GM12892 (cell line): ENCODE measurements at regions not wholly inside any gene's neighbourhood (a gene's known extent, or its start where the extent isn't known, plus 50 kb on each side); places are given as distances from the start of the nearest gene placed in this dataset.

ENCODE experiments used
- POLR2A ChIP-seq: IDR thresholded peaks from 2 replicates; pipeline ENCODE4 v1.6.1; 2011; ENCODE audit warnings: low read depth, low read length, control low read depth
- POLR2AphosphoS5 ChIP-seq: IDR thresholded peaks from 2 replicates; pipeline ENCODE4 v1.6.1; 2011; ENCODE audit warnings: low read depth, low read length, control low read depth

DNA sequence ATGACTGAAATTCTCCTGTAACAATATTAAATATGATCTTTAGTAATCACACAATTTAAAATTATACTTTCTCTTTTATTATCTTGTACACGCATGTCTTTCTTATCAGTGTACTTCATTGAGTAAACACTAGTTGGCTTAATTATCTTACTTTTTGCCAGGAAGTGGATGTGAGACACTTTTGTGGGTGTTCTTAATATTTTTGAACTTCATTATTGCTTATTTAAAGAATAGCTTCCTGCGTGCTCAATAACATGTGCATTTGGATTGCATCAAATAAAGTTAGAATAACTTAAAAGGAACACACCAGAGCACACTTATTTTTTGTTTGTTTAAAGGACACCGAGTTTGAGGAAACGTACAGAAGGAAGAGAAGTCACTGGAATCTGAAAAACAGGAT lies 128.5 kb upstream of the VEGFC start:
- TF ChIP-seq POLR2AphosphoS5 (no peak), POLR2A (no peak)
